GM19455 (cell line): ENCODE measurements at regions not wholly inside any gene's neighbourhood (a gene's known extent, or its start where the extent isn't known, plus 50 kb on each side); places are given as distances from the start of the nearest gene placed in this dataset.

Experiments
- ATAC-seq: cut with Tn5 transposase; IDR thresholded peaks from one replicate; pipeline ENCODE4 v1.9.1; 2021; ENCODE audit not compliant: unreplicated experiment

GRCh38 chr11:82676483-82677094 is 57.1 kb downstream of the FAM181B start:
- no peak for ATAC-seq

GRCh38 chr11:82675838-82676237 is 57.8 kb downstream of the FAM181B start:
- no peak for ATAC-seq

- no peak for ATAC-seq
These were observed 60.0 kb downstream of the FAM181B start for GRCh38 chr11:82673631-82674030.

- ATAC-seq = no peak
These were observed 62.2 kb downstream of the FAM181B start for GRCh38 chr11:82671451-82671850.

- no peak for ATAC-seq
These were observed 70.1 kb downstream of the FAM181B start for GRCh38 chr11:82663535-82663934.

GRCh38 chr11:82653752-82654151 is 79.9 kb downstream of the FAM181B start:
- no peak for ATAC-seq

GRCh38 chr11:82639251-82639650 is 94.4 kb downstream of the FAM181B start:
- no peak for ATAC-seq

- ATAC-seq = no peak
These were observed 97.0 kb downstream of the FAM181B start for GRCh38 chr11:82636615-82637014.

GRCh38 chr11:82634091-82634490 is 99.6 kb downstream of the FAM181B start:
- ATAC-seq = no peak

- peak; percentile 71 for ATAC-seq
These were observed 101.7 kb downstream of the FAM181B start for GRCh38 chr11:82631722-82632630.

GRCh38 chr11:82610671-82611070 is 123.0 kb downstream of the FAM181B start:
- ATAC-seq = no peak

GRCh38 chr11:82606738-82607137 is 126.9 kb downstream of the FAM181B start:
- no peak for ATAC-seq

- ATAC-seq = no peak
These were observed 132.0 kb downstream of the FAM181B start for GRCh38 chr11:82601711-82602110.

GRCh38 chr11:82599836-82600235 is 133.8 kb downstream of the FAM181B start:
- no peak for ATAC-seq

GRCh38 chr11:82586581-82586980 is 147.1 kb downstream of the FAM181B start:
- no peak for ATAC-seq

- no peak for ATAC-seq
These were observed 156.4 kb downstream of the FAM181B start for GRCh38 chr11:82577246-82577645.

- ATAC-seq = no peak
These were observed 172.8 kb downstream of the FAM181B start for GRCh38 chr11:82560836-82561235.

- ATAC-seq = no peak
These were observed 174.1 kb downstream of the FAM181B start for GRCh38 chr11:82559609-82560008.

GRCh38 chr11:82557274-82557673 is 176.4 kb downstream of the FAM181B start:
- peak; percentile 76 for ATAC-seq

GRCh38 chr11:82556210-82556609 is 177.5 kb downstream of the FAM181B start:
- no peak for ATAC-seq

GRCh38 chr11:82546661-82547557 is 186.8 kb downstream of the FAM181B start:
- ATAC-seq = no peak
